H1 (cell line): ENCODE measurements at regions not wholly inside any gene's neighbourhood (a gene's known extent, or its start where the extent isn't known, plus 50 kb on each side); places are given as distances from the start of the nearest gene placed in this dataset.

Experiments
- CTCF ChIA-PET: fragments of 300-600 bp; sonication (Branson Sonifier 250); formaldehyde crosslinking; loops from one replicate; lab custom pipeline; 2021; ENCODE audit not compliant: partially characterized antibody; lab: Charles Lee
- POLR2A ChIA-PET: fragments of 300-600 bp; sonication (Branson Sonifier 250); formaldehyde crosslinking; loops from one replicate; lab custom pipeline; 2021; ENCODE audit warnings: inconsistent platforms; ENCODE audit not compliant: partially characterized antibody; lab: Charles Lee
- DNase-seq, 2 experiments: peaks; one replicate each; pipeline versions ENCODE4 v3.0.0 to v3.0.0-alpha.2; 2010 to 2022; ENCODE audit warnings: low spot score in 2 of 2, low read depth in 1 of 2, mixed read lengths in 1 of 2
- FAIRE-seq: peaks from 2 replicates; lab custom pipeline; 2011; peaks lifted over from hg19 to GRCh38; lab: Jason Lieb, UNC
- H2AFZ ChIP-seq: 2 replicates; pipeline ENCODE4 v1.8.1; 2012; ENCODE audit warnings: low read length, inconsistent platforms
- H2AK5ac ChIP-seq: 2 replicates; pipeline ENCODE4 v1.6.1; 2013; ENCODE audit warnings: low read depth, low read length
- H2BK120ac ChIP-seq: replicated peaks from 2 replicates; pipeline ENCODE3; 2013; ENCODE audit warnings: low read depth, low read length, inconsistent platforms
- H2BK12ac ChIP-seq: 2 replicates; pipeline ENCODE4 v1.6.1; 2013; ENCODE audit warnings: low read depth, low read length
- H2BK15ac ChIP-seq: 2 replicates; pipeline ENCODE4 v1.6.1; 2013; ENCODE audit warnings: low read length
- H2BK20ac ChIP-seq: 2 replicates; pipeline ENCODE4 v1.6.1; 2013; ENCODE audit warnings: low read length
- H2BK5ac ChIP-seq: 2 replicates; pipeline ENCODE4 v1.6.1; 2013; ENCODE audit warnings: low read depth, low read length
- H3K14ac ChIP-seq: 2 replicates; pipeline ENCODE4 v1.6.1; 2013; ENCODE audit warnings: inconsistent platforms; ENCODE audit not compliant: insufficient read length
- H3K18ac ChIP-seq: 2 replicates; pipeline ENCODE4 v1.6.1; 2013; ENCODE audit warnings: low read length; ENCODE audit errors: extremely low read depth
- H3K23ac ChIP-seq: 2 replicates; pipeline ENCODE4 v1.6.1; 2013; ENCODE audit warnings: inconsistent platforms; ENCODE audit not compliant: insufficient read length
- H3K23me2 ChIP-seq: 2 replicates; pipeline ENCODE4 v1.6.1; 2013; ENCODE audit warnings: low read depth, low read length
- H3K27ac ChIP-seq: 2 replicates; pipeline ENCODE4 v1.6.1; 2011; ENCODE audit warnings: low read depth, low read length, inconsistent platforms
- H3K27me3 ChIP-seq, 4 experiments: replicated peaks in 1 of 4; 1 replicate in 1 of 4; 2 replicates in 3 of 4; pipeline versions ENCODE4 v1.6.1 to v1.8.1; 2011 to 2013; ENCODE audit warnings: low read length in 3 of 4, mild to moderate bottlenecking in 3 of 4, inconsistent platforms in 2 of 4, mixed read lengths in 2 of 4, moderate library complexity in 1 of 4; ENCODE audit not compliant: control insufficient read depth in 3 of 4, insufficient read depth in 3 of 4; ENCODE audit errors: extremely low read depth in 1 of 4
- H3K36me3 ChIP-seq, 4 experiments: 2 replicates each; pipeline versions ENCODE4 v1.6.1 to v1.8.1; 2011 to 2013; ENCODE audit warnings: mild to moderate bottlenecking in 4 of 4, low read length in 3 of 4, moderate library complexity in 2 of 4, control low read depth in 1 of 4, inconsistent platforms in 1 of 4; ENCODE audit not compliant: insufficient read depth in 4 of 4, control insufficient read depth in 2 of 4
- H3K4ac ChIP-seq: replicated peaks from 2 replicates; pipeline ENCODE3; 2013; ENCODE audit warnings: low read length, low read depth, mixed read lengths, inconsistent platforms; ENCODE audit not compliant: insufficient read length
- H3K4me1 ChIP-seq, 4 experiments: replicated peaks in 1 of 4; 1 replicate in 1 of 4; 2 replicates in 3 of 4; pipeline versions ENCODE4 v1.6.1 to v1.8.1; 2011 to 2013; ENCODE audit warnings: low read length in 3 of 4, inconsistent platforms in 2 of 4, mixed read lengths in 1 of 4; ENCODE audit not compliant: insufficient read depth in 4 of 4, control insufficient read depth in 3 of 4
- H3K4me2 ChIP-seq, 2 experiments: 2 replicates each; pipeline versions ENCODE4 v1.6.1 to v1.8.1; 2011 to 2013; ENCODE audit warnings: low read depth in 2 of 2, low read length in 2 of 2, control low read depth in 1 of 2, inconsistent platforms in 1 of 2, mild to moderate bottlenecking in 1 of 2; ENCODE audit not compliant: insufficient read depth in 1 of 2
- H3K4me3 ChIP-seq, 4 experiments: fragments of 200-600, 300-600 bp in 1 of 4; sonication (generic), shearing (Covaris generic), sonication (Bioruptor Twin) in 1 of 4; 2 replicates each; pipeline versions ENCODE4 v1.5.1 to v1.8.1; 2011 to 2016; ENCODE audit warnings: low read length in 4 of 4, low read depth in 3 of 4, control low read depth in 2 of 4, inconsistent platforms in 2 of 4, mild to moderate bottlenecking in 2 of 4, mixed read lengths in 1 of 4, moderate library complexity in 1 of 4; ENCODE audit not compliant: insufficient read depth in 2 of 4; ENCODE audit errors: extremely low read depth in 1 of 4
- H3K56ac ChIP-seq: replicated peaks from 2 replicates; pipeline ENCODE3; 2013; ENCODE audit warnings: low read depth, mild to moderate bottlenecking, mixed read lengths, low read length, inconsistent platforms; ENCODE audit not compliant: insufficient read length
- H3K79me1 ChIP-seq: 2 replicates; pipeline ENCODE4 v1.6.1; 2013; ENCODE audit warnings: low read depth, low read length, control low read depth
- H3K79me2 ChIP-seq, 2 experiments: 2 replicates each; pipeline versions ENCODE4 v1.6.1 to v1.8.1; 2012 to 2013; ENCODE audit warnings: low read length in 2 of 2, mild to moderate bottlenecking in 2 of 2, inconsistent platforms in 1 of 2; ENCODE audit not compliant: insufficient read depth in 2 of 2, control insufficient read depth in 1 of 2
- H3K9ac ChIP-seq, 4 experiments: replicated peaks in 1 of 4; 1 replicate in 1 of 4; 2 replicates in 3 of 4; pipeline versions ENCODE4 v1.6.1 to v1.8.1; 2011 to 2013; ENCODE audit warnings: low read depth in 3 of 4, low read length in 3 of 4, control low read depth in 2 of 4, mild to moderate bottlenecking in 2 of 4, moderate library complexity in 2 of 4, inconsistent platforms in 1 of 4; ENCODE audit errors: extremely low read depth in 1 of 4
- H3K9me3 ChIP-seq, 2 experiments: 2 replicates each; pipeline versions ENCODE4 v1.6.1 to v1.8.1; 2012 to 2013; ENCODE audit warnings: mild to moderate bottlenecking in 2 of 2, moderate library complexity in 2 of 2, control low read depth in 1 of 2, inconsistent platforms in 1 of 2, low read depth in 1 of 2, low read length in 1 of 2, mixed read lengths in 1 of 2; ENCODE audit not compliant: insufficient read depth in 2 of 2
- H4K20me1 ChIP-seq, 2 experiments: replicated peaks in 1 of 2; 2 replicates each; pipeline versions ENCODE3 to v1.8.1; 2011 to 2013; ENCODE audit warnings: inconsistent platforms in 2 of 2, low read length in 2 of 2, mild to moderate bottlenecking in 1 of 2; ENCODE audit not compliant: insufficient read depth in 2 of 2, control insufficient read depth in 1 of 2
- H4K5ac ChIP-seq: 2 replicates; pipeline ENCODE4 v1.6.1; 2013; ENCODE audit warnings: low read length, low read depth, mixed read lengths, inconsistent platforms; ENCODE audit not compliant: insufficient read length
- H4K8ac ChIP-seq: 2 replicates; pipeline ENCODE4 v1.8.0; 2013; ENCODE audit warnings: mild to moderate bottlenecking, moderate library complexity, low read length, inconsistent platforms; ENCODE audit not compliant: insufficient read depth; ENCODE audit errors: extremely low read depth
- H4K91ac ChIP-seq: replicated peaks from 2 replicates; pipeline ENCODE3; 2013; ENCODE audit warnings: low read length, mixed read lengths, inconsistent platforms; ENCODE audit not compliant: insufficient read length
- EP300 ChIP-seq, 2 experiments: IDR thresholded peaks; 1 replicate in 1 of 2; 2 replicates in 1 of 2; pipeline ENCODE4 v1.6.1; 2011 to 2012; ENCODE audit warnings: low read depth in 2 of 2, low read length in 2 of 2, mild to moderate bottlenecking in 2 of 2, borderline replicate concordance in 1 of 2, inconsistent platforms in 1 of 2, moderate library complexity in 1 of 2
- EZH2 ChIP-seq: fragments of 200-600 bp; sonication (generic); IDR thresholded peaks from 2 replicates; pipeline ENCODE4 v1.7.1; 2012; ENCODE audit warnings: low read depth, mild to moderate bottlenecking, moderate library complexity, low read length, inconsistent platforms; ENCODE audit not compliant: severe bottlenecking
- SIX5 ChIP-seq: IDR thresholded peaks from 2 replicates; pipeline ENCODE4 v1.6.1; 2011; ENCODE audit warnings: mild to moderate bottlenecking, low read depth, low read length
- WGBS, 2 experiments: shearing (Covaris generic) in 1 of 2; methylation state at CpG; one replicate each; pipeline versions ENCODE4 v1.1.6 to v1.1.7; 2013 to 2015; ENCODE audit warnings: low lambda C conversion rate in 2 of 2, mixed read lengths in 2 of 2, inconsistent platforms in 1 of 2, low coverage in 1 of 2, missing lambda C conversion rate in 1 of 2; ENCODE audit not compliant: insufficient replicate concordance in 2 of 2, insufficient coverage in 1 of 2, insufficient read length in 1 of 2; ENCODE audit errors: extremely low coverage in 1 of 2, missing lambda C conversion rate in 1 of 2; 5-methylcytosine and 5-hydroxymethylcytosine counted together

GRCh38 chr2:145386973-145387372 is 867.1 kb upstream of the ZEB2 start:
- Histone ChIP-seq H3K14ac (no peak overlapping the region), H3K4ac (no peak overlapping the region), H3K79me2 (no peaks in the 10 kb centered on the region), H3K23ac (no peak overlapping the region), H3K36me3 (no peaks in the 10 kb centered on the region), H3K27ac (no peak overlapping the region), H4K8ac (no peak overlapping the region), H4K20me1 (no peaks in the 10 kb centered on the region), H3K4me2 (no peak overlapping the region), H3K4me3 (no peak overlapping the region), H2BK15ac (no peak overlapping the region), H2BK5ac (no peak overlapping the region), H4K5ac (no peak overlapping the region), H3K4me1 (no peaks in the 10 kb centered on the region), H2BK12ac (no peak overlapping the region), H3K56ac (no peak overlapping the region), H3K9me3 (no peaks in the 10 kb centered on the region), H4K91ac (no peak overlapping the region), H3K23me2 (no peaks in the 10 kb centered on the region), H3K27me3 (no peaks in the 10 kb centered on the region), H2BK120ac (no peak overlapping the region), H3K79me1 (no peaks in the 10 kb centered on the region), H2AK5ac (no peak overlapping the region), H3K9ac (no peak overlapping the region), H2BK20ac (no peak overlapping the region)
- DNase-seq: no peak
- ChIA-PET CTCF (interaction anchor here (0.6 to 1.3 kb wide), 3 partner anchors 10 to 735 kb away, joined by 3 read pairs; no protein-coding TSS in a partner anchor), POLR2A (no interaction called here)
- 96% methylated on average over 4 of the region's 4 CpGs; no CpG with 5 or more reads in 1 of the 2 experiments for WGBS, 2 experiments
- no peak for FAIRE-seq
- TF ChIP-seq SIX5: no peak
- no peak for TF ChIP-seq EZH2
- no peak for TF ChIP-seq EP300 (IDR thresholded peaks at IDR 0.05; ENCODE audit: borderline replicate concordance in 1 of 2, low read depth in 2 of 2, low read length in 2 of 2)
- TF ChIP-seq, all 59 proteins: peak for 0
- Histone ChIP-seq H3K18ac (no peak overlapping the region), H2AFZ (no peak overlapping the region)
